Mesothelial cell of epicardium (in vitro differentiated cells): ENCODE measurements at regions not wholly inside any gene's neighbourhood (a gene's known extent, or its start where the extent isn't known, plus 50 kb on each side); places are given as distances from the start of the nearest gene placed in this dataset.

ENCODE experiments used
- DNase-seq, 2 experiments: peaks; one replicate each; pipeline ENCODE4 v3.0.0; 2021; ENCODE audit warnings: low spot score in 2 of 2; ENCODE audit not compliant: unreplicated experiment in 2 of 2
- H3K27ac Mint-ChIP-seq: 2 replicates; pipeline ENCODE4 v1.8.0; 2021; ENCODE audit warnings: mixed read lengths
- H3K27me3 Mint-ChIP-seq: 2 replicates; pipeline ENCODE4 v1.8.0; 2021; ENCODE audit warnings: low read depth, mixed read lengths
- H3K36me3 Mint-ChIP-seq: 2 replicates; pipeline ENCODE4 v1.8.0; 2021; ENCODE audit warnings: mixed read lengths
- H3K4me1 Mint-ChIP-seq: 2 replicates; pipeline ENCODE4 v1.8.0; 2021; ENCODE audit warnings: mixed read lengths
- H3K4me3 Mint-ChIP-seq: 2 replicates; pipeline ENCODE4 v1.8.0; 2021; ENCODE audit warnings: mild to moderate bottlenecking, moderate library complexity, mixed read lengths
- H3K9me3 Mint-ChIP-seq: 2 replicates; pipeline ENCODE4 v1.8.0; 2021; ENCODE audit warnings: mixed read lengths
- CTCF ChIP-seq: fragments of 200-600 bp; sonication (generic); IDR thresholded peaks from one replicate; pipeline ENCODE4 v1.5.0; 2021; ENCODE audit warnings: antibody characterized with exemption; ENCODE audit not compliant: unreplicated experiment

- Mint-ChIP-seq H3K4me3 (no peak overlapping the region), H3K4me1 (peaks cover 9% of the 10 kb centered on the region), H3K27me3 (no peaks in the 10 kb centered on the region), H3K9me3 (peaks cover 21% of the 10 kb centered on the region), H3K27ac (no peak overlapping the region), H3K36me3 (no peaks in the 10 kb centered on the region)
- DNase-seq: no peak
- TF ChIP-seq CTCF: no peak
These were observed 1077.3 kb downstream of the TBC1D22A start for GRCh38 chr22:47839595-47840227.

GRCh38 chr22:47837703-47838102, 1075.3 kb downstream of the TBC1D22A start:
- Mint-ChIP-seq H3K36me3 (no peaks in the 10 kb centered on the region), H3K27me3 (no peaks in the 10 kb centered on the region), H3K4me3 (no peak overlapping the region), H3K27ac (no peak overlapping the region), H3K9me3 (peaks cover 34% of the 10 kb centered on the region), H3K4me1 (peaks cover 9% of the 10 kb centered on the region)
- no peak for TF ChIP-seq CTCF
- DNase-seq: no peak

- DNase-seq: no peak
- no peak for TF ChIP-seq CTCF
- H3K9me3 Mint-ChIP-seq: peaks cover 35% of the 10 kb centered on the region
- no peak overlapping the region for H3K4me3 Mint-ChIP-seq
- no peaks in the 10 kb centered on the region for H3K36me3 Mint-ChIP-seq
- H3K27me3 Mint-ChIP-seq: no peaks in the 10 kb centered on the region
- H3K27ac Mint-ChIP-seq: no peak overlapping the region
- peaks cover 9% of the 10 kb centered on the region for H3K4me1 Mint-ChIP-seq
These were observed 1074.5 kb downstream of the TBC1D22A start for GRCh38 chr22:47836957-47837356.

- no peak for TF ChIP-seq CTCF
- no peaks in the 10 kb centered on the region for H3K27me3 Mint-ChIP-seq
- DNase-seq: no peak
- no peaks in the 10 kb centered on the region for H3K36me3 Mint-ChIP-seq
- H3K9me3 Mint-ChIP-seq: peaks cover 35% of the 10 kb centered on the region
- no peak overlapping the region for H3K4me3 Mint-ChIP-seq
- peaks cover 5% of the 10 kb centered on the region for H3K4me1 Mint-ChIP-seq
- no peak overlapping the region for H3K27ac Mint-ChIP-seq
These were observed 1073.3 kb downstream of the TBC1D22A start for GRCh38 chr22:47835726-47836125.

GRCh38 chr22:47826016-47826415, 1063.6 kb downstream of the TBC1D22A start:
- no peaks in the 10 kb centered on the region for H3K36me3 Mint-ChIP-seq
- no peaks in the 10 kb centered on the region for H3K4me1 Mint-ChIP-seq
- no peak for DNase-seq
- H3K9me3 Mint-ChIP-seq: peaks cover 49% of the 10 kb centered on the region
- no peaks in the 10 kb centered on the region for H3K27me3 Mint-ChIP-seq
- TF ChIP-seq CTCF: no peak
- no peak overlapping the region for H3K27ac Mint-ChIP-seq
- H3K4me3 Mint-ChIP-seq: no peak overlapping the region

GRCh38 chr22:47822422-47822821, 1060.0 kb downstream of the TBC1D22A start:
- TF ChIP-seq CTCF: no peak
- Mint-ChIP-seq H3K4me1 (no peaks in the 10 kb centered on the region), H3K36me3 (no peaks in the 10 kb centered on the region), H3K9me3 (peaks cover 51% of the 10 kb centered on the region), H3K4me3 (no peak overlapping the region), H3K27ac (no peak overlapping the region), H3K27me3 (no peaks in the 10 kb centered on the region)
- DNase-seq: no peak
